H9 (cell line): ENCODE measurements at regions not wholly inside any gene's neighbourhood (a gene's known extent, or its start where the extent isn't known, plus 50 kb on each side); places are given as distances from the start of the nearest gene placed in this dataset.
"Not testable (repeated sequence)": the region's sequence is repeated elsewhere in the genome, so short reads cannot be mapped to it uniquely, and the experiment has no call there.

Source experiments
- DNase-seq: peaks from one replicate; pipeline ENCODE4 v3.0.0-alpha.2; 2017
- H2AFZ ChIP-seq: one replicate; pipeline ENCODE4 v1.6.1; 2013; ENCODE audit warnings: mild to moderate bottlenecking, low read length, control low read depth, moderate library complexity
- H2AK5ac ChIP-seq: 2 replicates; pipeline ENCODE4 v1.6.1; 2013; ENCODE audit warnings: low read length, control low read depth, mixed read lengths; ENCODE audit not compliant: insufficient read length
- H2BK120ac ChIP-seq: one replicate; pipeline ENCODE4 v1.6.1; 2013; ENCODE audit warnings: low read depth, mild to moderate bottlenecking, low read length, control low read depth, inconsistent platforms; ENCODE audit not compliant: poor library complexity, severe bottlenecking
- H2BK12ac ChIP-seq: 2 replicates; pipeline ENCODE4 v1.6.1; 2013; ENCODE audit warnings: low read length, control low read depth, mixed read lengths, low read depth; ENCODE audit not compliant: insufficient read length
- H2BK15ac ChIP-seq: 2 replicates; pipeline ENCODE4 v1.6.1; 2013; ENCODE audit warnings: low read depth, low read length, control low read depth
- H2BK20ac ChIP-seq: one replicate; pipeline ENCODE4 v1.6.1; 2013; ENCODE audit warnings: low read depth, mild to moderate bottlenecking, low read length, control low read depth, inconsistent platforms; ENCODE audit not compliant: poor library complexity, severe bottlenecking
- H2BK5ac ChIP-seq: 2 replicates; pipeline ENCODE4 v1.6.1; 2013; ENCODE audit warnings: low read length, control low read depth, mixed read lengths; ENCODE audit not compliant: insufficient read length
- H3K14ac ChIP-seq: 2 replicates; pipeline ENCODE4 v1.6.1; 2013; ENCODE audit warnings: low read length, control low read depth; ENCODE audit not compliant: insufficient read depth
- H3K18ac ChIP-seq: 2 replicates; pipeline ENCODE4 v1.6.1; 2013; ENCODE audit warnings: low read depth, mild to moderate bottlenecking, mixed read lengths, low read length, control low read depth; ENCODE audit not compliant: insufficient read length
- H3K23ac ChIP-seq: 2 replicates; pipeline ENCODE4 v1.6.1; 2013; ENCODE audit warnings: low read length, control low read depth, mixed read lengths, low read depth; ENCODE audit not compliant: insufficient read length
- H3K23me2 ChIP-seq: 2 replicates; pipeline ENCODE4 v1.6.1; 2013; ENCODE audit warnings: low read depth, mild to moderate bottlenecking, mixed read lengths, low read length, control low read depth; ENCODE audit not compliant: insufficient read length, poor library complexity, severe bottlenecking
- H3K27ac ChIP-seq: 2 replicates; pipeline ENCODE4 v1.5.1; 2013; ENCODE audit warnings: low read length, control low read depth, mixed read lengths, low read depth; ENCODE audit not compliant: insufficient read length
- H3K27me3 ChIP-seq: 2 replicates; pipeline ENCODE4 v1.6.1; 2013; ENCODE audit warnings: low read length, control low read depth, inconsistent platforms; ENCODE audit not compliant: insufficient read depth
- H3K4ac ChIP-seq: 2 replicates; pipeline ENCODE4 v1.6.1; 2013; ENCODE audit warnings: low read depth, mild to moderate bottlenecking, control low read depth, inconsistent platforms, low read length, moderate library complexity
- H3K4me1 ChIP-seq: 2 replicates; pipeline ENCODE4 v1.6.1; 2013; ENCODE audit warnings: low read length, control low read depth, inconsistent platforms; ENCODE audit not compliant: insufficient read depth
- H3K4me2 ChIP-seq: 2 replicates; pipeline ENCODE4 v1.6.1; 2013; ENCODE audit warnings: low read length, control low read depth, mixed read lengths; ENCODE audit not compliant: insufficient read length, insufficient read depth
- H3K56ac ChIP-seq: 2 replicates; pipeline ENCODE4 v1.6.1; 2013; ENCODE audit warnings: low read depth, mild to moderate bottlenecking, mixed read lengths, low read length, control low read depth; ENCODE audit not compliant: insufficient read length
- H3K79me1 ChIP-seq: 2 replicates; pipeline ENCODE4 v1.6.1; 2013; ENCODE audit warnings: low read depth, mild to moderate bottlenecking, moderate library complexity, low read length, control low read depth, inconsistent platforms; ENCODE audit not compliant: insufficient read depth, poor library complexity, severe bottlenecking
- H3K79me2 ChIP-seq: 2 replicates; pipeline ENCODE4 v1.6.1; 2013; ENCODE audit warnings: low read length, control low read depth, inconsistent platforms; ENCODE audit not compliant: insufficient read depth
- H3K9ac ChIP-seq: 2 replicates; pipeline ENCODE4 v1.6.1; 2013; ENCODE audit warnings: low read length, control low read depth, mixed read lengths; ENCODE audit not compliant: insufficient read length; ENCODE audit errors: extremely low read depth
- H3K9me3 ChIP-seq: one replicate; pipeline ENCODE4 v1.6.1; 2013; ENCODE audit warnings: low read depth, low read length, inconsistent platforms; ENCODE audit not compliant: control insufficient read depth
- H3T11ph ChIP-seq: one replicate; pipeline ENCODE4 v1.6.1; 2013; ENCODE audit warnings: mild to moderate bottlenecking, low read length, control low read depth, inconsistent platforms
- H4K20me1 ChIP-seq: one replicate; pipeline ENCODE4 v1.6.1; 2013; ENCODE audit not compliant: control insufficient read depth, insufficient read length, insufficient read depth
- H4K5ac ChIP-seq: 2 replicates; pipeline ENCODE4 v1.6.1; 2013; ENCODE audit warnings: low read depth, mild to moderate bottlenecking, mixed read lengths, low read length, control low read depth; ENCODE audit not compliant: insufficient read length
- H4K8ac ChIP-seq: replicated peaks from 2 replicates; pipeline ENCODE4 v1.6.1; 2013; ENCODE audit warnings: low read length, control low read depth, mixed read lengths, low read depth; ENCODE audit not compliant: insufficient read length
- H4K91ac ChIP-seq: 2 replicates; pipeline ENCODE4 v1.6.1; 2013; ENCODE audit warnings: low read depth, mild to moderate bottlenecking, moderate library complexity, mixed read lengths, low read length, control low read depth; ENCODE audit not compliant: insufficient read length
- H3K27ac Mint-ChIP-seq, 3 experiments: 2 replicates in 2 of 3; 3 replicates in 1 of 3; pipeline ENCODE4 v1.8.0; 2020 to 2021; ENCODE audit warnings: mixed read lengths in 3 of 3, mild to moderate bottlenecking in 1 of 3, moderate library complexity in 1 of 3
- H3K27me3 Mint-ChIP-seq: 2 replicates; pipeline ENCODE4 v1.8.0; 2021; ENCODE audit warnings: low read depth, mild to moderate bottlenecking, moderate library complexity, mixed read lengths
- H3K36me3 Mint-ChIP-seq, 3 experiments: 2 replicates in 2 of 3; 3 replicates in 1 of 3; pipeline ENCODE4 v1.8.0; 2020 to 2021; ENCODE audit warnings: low read depth in 3 of 3, mixed read lengths in 3 of 3; ENCODE audit not compliant: insufficient read depth in 1 of 3
- H3K4me1 Mint-ChIP-seq, 2 experiments: 2 replicates each; pipeline ENCODE4 v1.8.0; 2020; ENCODE audit warnings: mixed read lengths in 2 of 2
- H3K4me3 Mint-ChIP-seq, 2 experiments: 2 replicates in 1 of 2; 3 replicates in 1 of 2; pipeline ENCODE4 v1.8.0; 2020 to 2021; ENCODE audit warnings: mild to moderate bottlenecking in 2 of 2, mixed read lengths in 2 of 2, moderate library complexity in 1 of 2
- H3K9me3 Mint-ChIP-seq, 2 experiments: 2 replicates in 1 of 2; 3 replicates in 1 of 2; pipeline ENCODE4 v1.8.0; 2020; ENCODE audit warnings: mild to moderate bottlenecking in 2 of 2, mixed read lengths in 2 of 2, moderate library complexity in 1 of 2
- WGBS: extraction: QIAGEN DNeasy Blood & Tissue Kit; methylation state at CpG from one replicate; pipeline ENCODE4 v1.1.7; 2013; ENCODE audit warnings: missing lambda C conversion rate, low lambda C conversion rate, mixed read lengths; ENCODE audit not compliant: insufficient read length; ENCODE audit errors: extremely low coverage; 5-methylcytosine and 5-hydroxymethylcytosine counted together
- TF ChIP-seq, protein P1 (sequence below): fragments of 200-600 bp; sonication (generic); conservative IDR thresholded peaks from 3 replicates; pipeline ENCODE4 v1.8.0; 2021; ENCODE audit warnings: antibody characterized with exemption, mild to moderate bottlenecking

- not testable (repeated sequence) for H3K9me3 ChIP-seq, H3T11ph ChIP-seq, H3K4me1 Mint-ChIP-seq, H2BK12ac ChIP-seq, H3K4me1 ChIP-seq, H2AFZ ChIP-seq, H3K23ac ChIP-seq, H3K27ac ChIP-seq, H3K79me2 ChIP-seq, H4K20me1 ChIP-seq, H3K4me3 Mint-ChIP-seq, H3K27me3 Mint-ChIP-seq, H3K9ac ChIP-seq, H2AK5ac ChIP-seq, H3K56ac ChIP-seq, H4K5ac ChIP-seq, H3K79me1 ChIP-seq, H3K4ac ChIP-seq, H3K27me3 ChIP-seq, H3K14ac ChIP-seq, H2BK20ac ChIP-seq, H2BK5ac ChIP-seq, H3K4me2 ChIP-seq, H2BK15ac ChIP-seq, H3K27ac Mint-ChIP-seq, H2BK120ac ChIP-seq, H4K91ac ChIP-seq, H3K18ac ChIP-seq, H4K8ac ChIP-seq, H3K36me3 Mint-ChIP-seq, H3K23me2 ChIP-seq
- TF ChIP-seq, protein P1, sequence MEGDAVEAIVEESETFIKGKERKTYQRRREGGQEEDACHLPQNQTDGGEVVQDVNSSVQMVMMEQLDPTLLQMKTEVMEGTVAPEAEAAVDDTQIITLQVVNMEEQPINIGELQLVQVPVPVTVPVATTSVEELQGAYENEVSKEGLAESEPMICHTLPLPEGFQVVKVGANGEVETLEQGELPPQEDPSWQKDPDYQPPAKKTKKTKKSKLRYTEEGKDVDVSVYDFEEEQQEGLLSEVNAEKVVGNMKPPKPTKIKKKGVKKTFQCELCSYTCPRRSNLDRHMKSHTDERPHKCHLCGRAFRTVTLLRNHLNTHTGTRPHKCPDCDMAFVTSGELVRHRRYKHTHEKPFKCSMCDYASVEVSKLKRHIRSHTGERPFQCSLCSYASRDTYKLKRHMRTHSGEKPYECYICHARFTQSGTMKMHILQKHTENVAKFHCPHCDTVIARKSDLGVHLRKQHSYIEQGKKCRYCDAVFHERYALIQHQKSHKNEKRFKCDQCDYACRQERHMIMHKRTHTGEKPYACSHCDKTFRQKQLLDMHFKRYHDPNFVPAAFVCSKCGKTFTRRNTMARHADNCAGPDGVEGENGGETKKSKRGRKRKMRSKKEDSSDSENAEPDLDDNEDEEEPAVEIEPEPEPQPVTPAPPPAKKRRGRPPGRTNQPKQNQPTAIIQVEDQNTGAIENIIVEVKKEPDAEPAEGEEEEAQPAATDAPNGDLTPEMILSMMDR, result peak; percentile 77
- H3K9me3 Mint-ChIP-seq, result peaks cover 58 to 71% of the 10 kb centered on the region in 2 experiments
- DNase-seq, result peak; percentile 41
- WGBS, result no CpG with 5 or more reads among the region's 1 CpG
Measured at GRCh38 chr11:49526240-49526829, 317.9 kb upstream of the FOLH1 start.
